Glutamatergic neuron (in vitro differentiated cells): ENCODE measurements at regions not wholly inside any gene's neighbourhood (a gene's known extent, or its start where the extent isn't known, plus 50 kb on each side); places are given as distances from the start of the nearest gene placed in this dataset.
"Not testable (repeated sequence)": the region's sequence is repeated elsewhere in the genome, so short reads cannot be mapped to it uniquely, and the experiment has no call there.

ENCODE experiments used
- DNase-seq: peaks from one replicate; pipeline ENCODE4 v3.0.0; 2022
- H3K27ac Mint-ChIP-seq: one replicate; pipeline ENCODE4 v1.8.0; 2020; ENCODE audit warnings: mild to moderate bottlenecking, mixed read lengths, inconsistent platforms; ENCODE audit not compliant: unreplicated experiment
- H3K27me3 Mint-ChIP-seq: one replicate; pipeline ENCODE4 v1.8.0; 2020; ENCODE audit warnings: mild to moderate bottlenecking, moderate library complexity, mixed read lengths, inconsistent platforms; ENCODE audit not compliant: unreplicated experiment
- H3K36me3 Mint-ChIP-seq: one replicate; pipeline ENCODE4 v1.8.0; 2020; ENCODE audit warnings: mild to moderate bottlenecking, mixed read lengths, inconsistent platforms; ENCODE audit not compliant: unreplicated experiment
- H3K4me1 Mint-ChIP-seq: one replicate; pipeline ENCODE4 v1.8.0; 2020; ENCODE audit warnings: mild to moderate bottlenecking, low read depth, mixed read lengths, inconsistent platforms; ENCODE audit not compliant: unreplicated experiment
- H3K4me3 Mint-ChIP-seq: one replicate; pipeline ENCODE4 v1.8.0; 2020; ENCODE audit warnings: mild to moderate bottlenecking, mixed read lengths, inconsistent platforms; ENCODE audit not compliant: unreplicated experiment
- H3K9me3 Mint-ChIP-seq: one replicate; pipeline ENCODE4 v1.8.0; 2020; ENCODE audit warnings: mild to moderate bottlenecking, moderate library complexity, mixed read lengths, inconsistent platforms; ENCODE audit not compliant: unreplicated experiment
- CTCF ChIP-seq: fragments of 200-600 bp; sonication (generic); IDR thresholded peaks from one replicate; pipeline ENCODE4 v1.5.0; 2021; ENCODE audit not compliant: partially characterized antibody, unreplicated experiment

- no peaks in the 10 kb centered on the region for H3K27me3 Mint-ChIP-seq
- H3K27ac Mint-ChIP-seq, result no peak overlapping the region
- TF ChIP-seq CTCF, result no peak
- H3K36me3 Mint-ChIP-seq, result no peaks in the 10 kb centered on the region
- DNase-seq, result no peak
- H3K4me1 Mint-ChIP-seq, result no peaks in the 10 kb centered on the region
- no peaks in the 10 kb centered on the region for H3K9me3 Mint-ChIP-seq
- H3K4me3 Mint-ChIP-seq, result no peak overlapping the region
These were observed 227.4 kb downstream of the CCDC74A start for GRCh38 chr2:131754929-131755720.

- H3K4me3 Mint-ChIP-seq, result no peak overlapping the region
- no peaks in the 10 kb centered on the region for H3K9me3 Mint-ChIP-seq
- no peaks in the 10 kb centered on the region for H3K36me3 Mint-ChIP-seq
- H3K27me3 Mint-ChIP-seq, result no peaks in the 10 kb centered on the region
- no peak for DNase-seq
- TF ChIP-seq CTCF, result no peak
- H3K27ac Mint-ChIP-seq, result no peak overlapping the region
- no peaks in the 10 kb centered on the region for H3K4me1 Mint-ChIP-seq
These were observed 228.6 kb downstream of the CCDC74A start for GRCh38 chr2:131756141-131756907.

- H3K9me3 Mint-ChIP-seq, H3K36me3 Mint-ChIP-seq, H3K4me3 Mint-ChIP-seq, H3K27me3 Mint-ChIP-seq, H3K27ac Mint-ChIP-seq, DNase-seq, H3K4me1 Mint-ChIP-seq: not testable (repeated sequence)
These were observed 231.3 kb downstream of the CCDC74A start for GRCh38 chr2:131758941-131759340.

- H3K4me3 Mint-ChIP-seq, H3K36me3 Mint-ChIP-seq, H3K27me3 Mint-ChIP-seq, DNase-seq, H3K4me1 Mint-ChIP-seq, H3K9me3 Mint-ChIP-seq, H3K27ac Mint-ChIP-seq: not testable (repeated sequence)
These were observed 247.4 kb downstream of the CCDC74A start for GRCh38 chr2:131774955-131775555.

- DNase-seq, H3K36me3 Mint-ChIP-seq, H3K27me3 Mint-ChIP-seq, H3K4me3 Mint-ChIP-seq, H3K27ac Mint-ChIP-seq, H3K4me1 Mint-ChIP-seq, H3K9me3 Mint-ChIP-seq: not testable (repeated sequence)
These were observed 248.3 kb downstream of the CCDC74A start for GRCh38 chr2:131775903-131776506.

GRCh38 chr2:131780446-131780845 lies 252.8 kb downstream of the CCDC74A start:
- H3K27me3 Mint-ChIP-seq, H3K9me3 Mint-ChIP-seq, H3K4me3 Mint-ChIP-seq: not testable (repeated sequence)

More at GRCh38 chr2:131780446-131780845, 252.8 kb downstream of the CCDC74A start:
- not testable (repeated sequence) for H3K36me3 Mint-ChIP-seq, DNase-seq, H3K27ac Mint-ChIP-seq, H3K4me1 Mint-ChIP-seq
